Liver (tissue), 3 donors: ENCODE measurements at regions not wholly inside any gene's neighbourhood (a gene's known extent, or its start where the extent isn't known, plus 50 kb on each side); places are given as distances from the start of the nearest gene placed in this dataset.

Experiments
- CTCF ChIP-seq: fragments of 150-350 bp; IDR thresholded peaks from 2 replicates; pipeline ENCODE4 v1.5.1; 2017; ENCODE audit warnings: improper control_type of control experiment, low read depth, low read length; ENCODE audit not compliant: missing input control
- GABPA ChIP-seq, 2 donors: IDR thresholded peaks in 1 of 2; conservative IDR thresholded peaks in 1 of 2; 2 replicates each; pipeline ENCODE4 v1.6.1; 2016; ENCODE audit warnings: antibody characterized with exemption in 2 of 2, mild to moderate bottlenecking in 1 of 2, moderate library complexity in 1 of 2
- JUND ChIP-seq, 2 donors: IDR thresholded peaks; 2 replicates each; pipeline ENCODE4 v1.6.1; 2016; ENCODE audit warnings: antibody characterized with exemption in 2 of 2
- MAX ChIP-seq: IDR thresholded peaks from 2 replicates; pipeline ENCODE4 v1.6.1; 2016; ENCODE audit warnings: antibody characterized with exemption
- NR2F2 ChIP-seq: IDR thresholded peaks from 2 replicates; pipeline ENCODE4 v1.6.1; 2016; ENCODE audit warnings: antibody characterized with exemption
- RAD21 ChIP-seq, 2 donors: IDR thresholded peaks; 2 replicates each; pipeline ENCODE4 v1.6.1; 2016; ENCODE audit warnings: antibody characterized with exemption in 2 of 2, mild to moderate bottlenecking in 2 of 2
- REST ChIP-seq: IDR thresholded peaks from 2 replicates; pipeline ENCODE4 v1.6.1; 2016; ENCODE audit warnings: antibody characterized with exemption, mild to moderate bottlenecking
- SP1 ChIP-seq: IDR thresholded peaks from 2 replicates; pipeline ENCODE4 v1.6.1; 2018; ENCODE audit warnings: antibody characterized with exemption, mild to moderate bottlenecking
- TAF1 ChIP-seq: conservative IDR thresholded peaks from 2 replicates; pipeline ENCODE4 v1.6.1; 2016; ENCODE audit warnings: antibody characterized with exemption, mild to moderate bottlenecking
- YY1 ChIP-seq: IDR thresholded peaks from 2 replicates; pipeline ENCODE4 v1.6.1; 2016; ENCODE audit warnings: antibody characterized with exemption, mild to moderate bottlenecking
- TF ChIP-seq, protein P1 (sequence below): IDR thresholded peaks from 2 replicates; pipeline ENCODE4 v1.6.1; 2016; ENCODE audit warnings: antibody characterized with exemption
- donor health status: healthy.
- donor health status: healthy.

- TF ChIP-seq MAX (no peak), YY1 (no peak), CTCF (no peak), TAF1 (no peak), NR2F2 (no peak), REST (no peak), RAD21 (IDR thresholded peaks at IDR 0.05) (no peak), SP1 (no peak), GABPA (IDR thresholded peaks at IDR 0.05 in 1 of 2, conservative IDR thresholded peaks at IDR 0.05 in 1 of 2) (no peak), JUND (IDR thresholded peaks at IDR 0.05) (no peak)
- TF ChIP-seq, protein P1, sequence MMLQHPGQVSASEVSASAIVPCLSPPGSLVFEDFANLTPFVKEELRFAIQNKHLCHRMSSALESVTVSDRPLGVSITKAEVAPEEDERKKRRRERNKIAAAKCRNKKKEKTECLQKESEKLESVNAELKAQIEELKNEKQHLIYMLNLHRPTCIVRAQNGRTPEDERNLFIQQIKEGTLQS: no peak
Observed at GRCh38 chr6:16944596-16944995, 157.3 kb upstream of the STMND1 start.
